K562 (cell line): ENCODE measurements at regions not wholly inside any gene's neighbourhood (a gene's known extent, or its start where the extent isn't known, plus 50 kb on each side); places are given as distances from the start of the nearest gene placed in this dataset.

ENCODE experiments used
- HIVEP1 ChIP-seq: fragments of 250-450 bp; sonication (Bioruptor Pico); IDR thresholded peaks from 2 replicates; pipeline ENCODE4 v1.4.0; 2020; ENCODE audit warnings: mild to moderate bottlenecking
- MTF1 ChIP-seq: fragments of 250-450 bp; sonication (Bioruptor Pico); IDR thresholded peaks from 2 replicates; pipeline ENCODE4 v1.9.0; 2021; ENCODE audit warnings: moderate library complexity, mild to moderate bottlenecking, inconsistent platforms, borderline replicate concordance
- NCOA2 ChIP-seq, 2 experiments: fragments of 450-650 bp; IDR thresholded peaks; 2 replicates each; pipeline ENCODE4 v1.6.1; 2018; ENCODE audit warnings: mild to moderate bottlenecking in 2 of 2, moderate library complexity in 1 of 2; ENCODE audit not compliant: partially characterized antibody in 2 of 2
- NFXL1 ChIP-seq: fragments of 450-650 bp; formaldehyde crosslinking; IDR thresholded peaks from 2 replicates; pipeline ENCODE4 v1.4.0; 2021; ENCODE audit warnings: mild to moderate bottlenecking
- NR4A1 ChIP-seq, 2 experiments: fragments of 250-450 bp in 1 of 2; fragments of 450-650 bp in 1 of 2; sonication (Bioruptor Pico) in 1 of 2; IDR thresholded peaks; 2 replicates each; pipeline versions ENCODE4 v1.4.0 to v1.6.1; 2016 to 2020; ENCODE audit warnings: mild to moderate bottlenecking in 2 of 2, missing compliant biosample characterization in 1 of 2, missing genetic modification characterization in 1 of 2, moderate library complexity in 1 of 2
- OTX1 ChIP-seq: fragments of 450-650 bp; formaldehyde crosslinking; IDR thresholded peaks from 2 replicates; pipeline ENCODE4 v1.4.0; 2022; ENCODE audit warnings: mild to moderate bottlenecking
- SP2 ChIP-seq: IDR thresholded peaks from 2 replicates; pipeline ENCODE4 v1.6.1; 2011; ENCODE audit warnings: mild to moderate bottlenecking, low read depth, low read length, moderate library complexity; ENCODE audit not compliant: poor library complexity, severe bottlenecking; ENCODE audit errors: extremely low read depth
- ZNF316 ChIP-seq: fragments of 450-650 bp; IDR thresholded peaks from 2 replicates; pipeline ENCODE4 v1.6.1; 2016
- ZNF408 ChIP-seq: fragments of 250-450 bp; sonication (Bioruptor Pico); IDR thresholded peaks from 2 replicates; pipeline ENCODE4 v1.4.0; 2020; ENCODE audit warnings: low read depth, mild to moderate bottlenecking, moderate library complexity
- ZNF431 ChIP-seq: sonication (generic); formaldehyde crosslinking; IDR thresholded peaks from 2 replicates; pipeline ENCODE4 v1.8.0; 2022; ENCODE audit warnings: mild to moderate bottlenecking, missing genetic modification reagents
- ZNF57 ChIP-seq: fragments of 450-650 bp; formaldehyde crosslinking; IDR thresholded peaks from 2 replicates; pipeline ENCODE4 v1.4.0; 2020; ENCODE audit warnings: mild to moderate bottlenecking, moderate library complexity
- TF ChIP-seq, protein P1 (sequence below): fragments of 450-650 bp; formaldehyde crosslinking; IDR thresholded peaks from 2 replicates; pipeline ENCODE4 v1.4.0; 2020; ENCODE audit warnings: mild to moderate bottlenecking, moderate library complexity
- TF ChIP-seq, protein P2 (sequence below): fragments of 250-450 bp; sonication (Bioruptor Pico); IDR thresholded peaks from 2 replicates; pipeline ENCODE4 v1.5.0; 2021; ENCODE audit warnings: mild to moderate bottlenecking, borderline replicate concordance
- TF ChIP-seq, protein P3 (sequence below): fragments of 450-650 bp; formaldehyde crosslinking; conservative IDR thresholded peaks from 2 replicates; pipeline ENCODE4 v1.4.0; 2022; ENCODE audit warnings: mild to moderate bottlenecking, missing genetic modification characterization
- TF ChIP-seq, protein P4 (sequence below): fragments of 450-650 bp; IDR thresholded peaks from 2 replicates; pipeline ENCODE4 v1.6.1; 2016; ENCODE audit warnings: mild to moderate bottlenecking
- TF ChIP-seq, protein P5 (sequence below): fragments of 450-650 bp; formaldehyde crosslinking; IDR thresholded peaks from 2 replicates; pipeline ENCODE4 v1.4.0; 2022; ENCODE audit warnings: missing genetic modification characterization

DNA sequence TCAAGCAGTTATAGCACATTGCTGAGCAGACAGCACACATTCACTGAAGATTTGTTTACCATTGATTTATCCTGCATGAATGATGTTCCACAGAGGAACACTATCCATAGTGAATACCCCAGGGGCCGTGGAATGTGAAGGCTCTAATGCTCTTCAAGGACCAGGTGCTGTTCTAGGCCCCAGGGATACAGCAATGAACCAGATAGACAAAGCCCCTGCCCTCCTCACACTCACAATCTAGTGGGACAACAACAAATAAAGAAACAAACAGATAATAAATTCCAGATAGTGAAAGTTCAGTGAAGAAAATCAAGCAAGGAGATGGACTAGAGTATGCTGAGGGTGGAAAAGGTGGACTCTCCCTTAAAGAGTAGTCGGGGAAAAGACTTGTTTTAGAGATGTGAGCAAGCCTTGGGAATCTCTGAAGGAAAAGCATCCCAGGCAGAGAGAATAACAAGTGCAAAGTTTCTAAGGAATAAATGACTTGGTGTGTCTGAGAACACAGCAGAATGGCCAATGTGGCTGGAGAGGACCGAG lies 117.7 kb downstream of the CCDC71L start (continued):
- TF ChIP-seq ZNF431 (CRISPR knock-in tag) (no peak), ZNF57 (CRISPR knock-in tag) (0 out of 2 replicates have a peak, but pooled peaks have one; percentile 38), NR4A1 (CRISPR knock-in tag; IDR thresholded peaks at IDR 0.05) (no peak), NR4A1 (tag; IDR thresholded peaks at IDR 0.05) (peak; percentile 47; the same call in 1 of the 2 replicates), SP2 (no peak), MTF1 (CRISPR knock-in tag) (peak; percentile 65; the same call in 1 of the 2 replicates), HIVEP1 (CRISPR knock-in tag) (0 out of 2 replicates have a peak, but pooled peaks have one; percentile 47), OTX1 (CRISPR knock-in tag) (peak; percentile 46; the same call in 1 of the 2 replicates), NCOA2 (IDR thresholded peaks at IDR 0.05; ENCODE audit: partially characterized antibody in 2 of 2) (peak in 1 of 2 experiments; percentile 66), NFXL1 (CRISPR knock-in tag) (0 out of 2 replicates have a peak, but pooled peaks have one; percentile 45), ZNF316 (0 out of 2 replicates have a peak, but pooled peaks have one; percentile 8), ZNF408 (CRISPR knock-in tag) (0 out of 2 replicates have a peak, but pooled peaks have one; percentile 11)
- TF ChIP-seq, protein P1, sequence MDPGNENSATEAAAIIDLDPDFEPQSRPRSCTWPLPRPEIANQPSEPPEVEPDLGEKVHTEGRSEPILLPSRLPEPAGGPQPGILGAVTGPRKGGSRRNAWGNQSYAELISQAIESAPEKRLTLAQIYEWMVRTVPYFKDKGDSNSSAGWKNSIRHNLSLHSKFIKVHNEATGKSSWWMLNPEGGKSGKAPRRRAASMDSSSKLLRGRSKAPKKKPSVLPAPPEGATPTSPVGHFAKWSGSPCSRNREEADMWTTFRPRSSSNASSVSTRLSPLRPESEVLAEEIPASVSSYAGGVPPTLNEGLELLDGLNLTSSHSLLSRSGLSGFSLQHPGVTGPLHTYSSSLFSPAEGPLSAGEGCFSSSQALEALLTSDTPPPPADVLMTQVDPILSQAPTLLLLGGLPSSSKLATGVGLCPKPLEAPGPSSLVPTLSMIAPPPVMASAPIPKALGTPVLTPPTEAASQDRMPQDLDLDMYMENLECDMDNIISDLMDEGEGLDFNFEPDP = no peak
- TF ChIP-seq, protein P2, sequence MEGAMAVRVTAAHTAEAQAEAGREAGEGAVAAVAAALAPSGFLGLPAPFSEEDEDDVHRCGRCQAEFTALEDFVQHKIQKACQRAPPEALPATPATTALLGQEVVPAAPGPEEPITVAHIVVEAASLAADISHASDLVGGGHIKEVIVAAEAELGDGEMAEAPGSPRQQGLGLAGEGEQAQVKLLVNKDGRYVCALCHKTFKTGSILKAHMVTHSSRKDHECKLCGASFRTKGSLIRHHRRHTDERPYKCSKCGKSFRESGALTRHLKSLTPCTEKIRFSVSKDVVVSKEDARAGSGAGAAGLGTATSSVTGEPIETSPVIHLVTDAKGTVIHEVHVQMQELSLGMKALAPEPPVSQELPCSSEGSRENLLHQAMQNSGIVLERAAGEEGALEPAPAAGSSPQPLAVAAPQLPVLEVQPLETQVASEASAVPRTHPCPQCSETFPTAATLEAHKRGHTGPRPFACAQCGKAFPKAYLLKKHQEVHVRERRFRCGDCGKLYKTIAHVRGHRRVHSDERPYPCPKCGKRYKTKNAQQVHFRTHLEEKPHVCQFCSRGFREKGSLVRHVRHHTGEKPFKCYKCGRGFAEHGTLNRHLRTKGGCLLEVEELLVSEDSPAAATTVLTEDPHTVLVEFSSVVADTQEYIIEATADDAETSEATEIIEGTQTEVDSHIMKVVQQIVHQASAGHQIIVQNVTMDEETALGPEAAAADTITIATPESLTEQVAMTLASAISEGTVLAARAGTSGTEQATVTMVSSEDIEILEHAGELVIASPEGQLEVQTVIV (CRISPR knock-in tag) = peak; percentile 24; the same call in 1 of the 2 replicates
- TF ChIP-seq, protein P3, sequence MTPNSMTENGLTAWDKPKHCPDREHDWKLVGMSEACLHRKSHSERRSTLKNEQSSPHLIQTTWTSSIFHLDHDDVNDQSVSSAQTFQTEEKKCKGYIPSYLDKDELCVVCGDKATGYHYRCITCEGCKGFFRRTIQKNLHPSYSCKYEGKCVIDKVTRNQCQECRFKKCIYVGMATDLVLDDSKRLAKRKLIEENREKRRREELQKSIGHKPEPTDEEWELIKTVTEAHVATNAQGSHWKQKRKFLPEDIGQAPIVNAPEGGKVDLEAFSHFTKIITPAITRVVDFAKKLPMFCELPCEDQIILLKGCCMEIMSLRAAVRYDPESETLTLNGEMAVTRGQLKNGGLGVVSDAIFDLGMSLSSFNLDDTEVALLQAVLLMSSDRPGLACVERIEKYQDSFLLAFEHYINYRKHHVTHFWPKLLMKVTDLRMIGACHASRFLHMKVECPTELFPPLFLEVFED (CRISPR knock-in tag) = 0 out of 2 replicates have a peak, but pooled peaks have one; percentile 52
- TF ChIP-seq, protein P4, sequence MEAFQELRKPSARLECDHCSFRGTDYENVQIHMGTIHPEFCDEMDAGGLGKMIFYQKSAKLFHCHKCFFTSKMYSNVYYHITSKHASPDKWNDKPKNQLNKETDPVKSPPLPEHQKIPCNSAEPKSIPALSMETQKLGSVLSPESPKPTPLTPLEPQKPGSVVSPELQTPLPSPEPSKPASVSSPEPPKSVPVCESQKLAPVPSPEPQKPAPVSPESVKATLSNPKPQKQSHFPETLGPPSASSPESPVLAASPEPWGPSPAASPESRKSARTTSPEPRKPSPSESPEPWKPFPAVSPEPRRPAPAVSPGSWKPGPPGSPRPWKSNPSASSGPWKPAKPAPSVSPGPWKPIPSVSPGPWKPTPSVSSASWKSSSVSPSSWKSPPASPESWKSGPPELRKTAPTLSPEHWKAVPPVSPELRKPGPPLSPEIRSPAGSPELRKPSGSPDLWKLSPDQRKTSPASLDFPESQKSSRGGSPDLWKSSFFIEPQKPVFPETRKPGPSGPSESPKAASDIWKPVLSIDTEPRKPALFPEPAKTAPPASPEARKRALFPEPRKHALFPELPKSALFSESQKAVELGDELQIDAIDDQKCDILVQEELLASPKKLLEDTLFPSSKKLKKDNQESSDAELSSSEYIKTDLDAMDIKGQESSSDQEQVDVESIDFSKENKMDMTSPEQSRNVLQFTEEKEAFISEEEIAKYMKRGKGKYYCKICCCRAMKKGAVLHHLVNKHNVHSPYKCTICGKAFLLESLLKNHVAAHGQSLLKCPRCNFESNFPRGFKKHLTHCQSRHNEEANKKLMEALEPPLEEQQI = no peak
- TF ChIP-seq, protein P5, sequence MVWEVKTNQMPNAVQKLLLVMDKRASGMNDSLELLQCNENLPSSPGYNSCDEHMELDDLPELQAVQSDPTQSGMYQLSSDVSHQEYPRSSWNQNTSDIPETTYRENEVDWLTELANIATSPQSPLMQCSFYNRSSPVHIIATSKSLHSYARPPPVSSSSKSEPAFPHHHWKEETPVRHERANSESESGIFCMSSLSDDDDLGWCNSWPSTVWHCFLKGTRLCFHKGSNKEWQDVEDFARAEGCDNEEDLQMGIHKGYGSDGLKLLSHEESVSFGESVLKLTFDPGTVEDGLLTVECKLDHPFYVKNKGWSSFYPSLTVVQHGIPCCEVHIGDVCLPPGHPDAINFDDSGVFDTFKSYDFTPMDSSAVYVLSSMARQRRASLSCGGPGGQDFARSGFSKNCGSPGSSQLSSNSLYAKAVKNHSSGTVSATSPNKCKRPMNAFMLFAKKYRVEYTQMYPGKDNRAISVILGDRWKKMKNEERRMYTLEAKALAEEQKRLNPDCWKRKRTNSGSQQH = 0 out of 2 replicates have a peak, but pooled peaks have one; percentile 71
